ENCODE measurements at regions not wholly inside any gene's neighbourhood (a gene's known extent, or its start where the extent isn't known, plus 50 kb on each side); places are given as distances from the start of the nearest gene placed in this dataset.

DNA sequence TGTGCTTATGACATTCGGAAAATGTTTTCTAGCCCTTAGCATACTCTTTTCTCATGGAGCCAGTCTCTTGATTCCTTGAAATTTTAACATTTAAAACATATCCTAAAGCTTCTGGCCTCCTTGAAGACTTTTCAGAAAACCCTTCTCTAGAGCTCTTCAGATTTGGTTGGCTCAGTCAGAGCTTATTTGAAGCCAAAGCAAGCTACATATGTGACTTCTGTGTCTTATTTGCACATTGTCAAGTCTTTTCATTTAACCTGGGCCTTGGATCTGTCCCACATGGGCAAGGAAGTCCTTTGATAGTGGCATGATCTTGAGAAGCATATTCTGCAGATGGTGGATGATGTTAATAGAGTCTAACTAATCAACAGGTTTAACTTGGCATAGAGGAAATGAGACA lies 116.5 kb downstream of the LACC1 start:
- Histone ChIP-seq H3K27ac (ENCODE audit: low read depth in 1 of 2, low read length in 1 of 2) (no peak overlapping the region), H3K9me3 (ENCODE audit: control insufficient read depth in 4 of 4, insufficient read depth in 3 of 4, low read length in 3 of 4) (peaks cover 0 to 7% (median 2%) of the 10 kb centered on the region in 4 donors), H3K4me1 (ENCODE audit: control insufficient read depth in 5 of 5, insufficient read depth in 5 of 5, low read length in 5 of 5) (no peaks in the 10 kb centered on the region), H3K36me3 (ENCODE audit: control insufficient read depth in 4 of 4, insufficient read depth in 4 of 4, low read length in 4 of 4) (no peaks in the 10 kb centered on the region), H3K4me3 (no peak overlapping the region), H3K27me3 (ENCODE audit: control insufficient read depth in 3 of 3, insufficient read depth in 3 of 3, low read length in 2 of 3) (no peaks in the 10 kb centered on the region), H3K9ac (ENCODE audit: insufficient read depth in 1 of 2, low read length in 2 of 2) (no peak overlapping the region)
- TF ChIP-seq, protein P1, sequence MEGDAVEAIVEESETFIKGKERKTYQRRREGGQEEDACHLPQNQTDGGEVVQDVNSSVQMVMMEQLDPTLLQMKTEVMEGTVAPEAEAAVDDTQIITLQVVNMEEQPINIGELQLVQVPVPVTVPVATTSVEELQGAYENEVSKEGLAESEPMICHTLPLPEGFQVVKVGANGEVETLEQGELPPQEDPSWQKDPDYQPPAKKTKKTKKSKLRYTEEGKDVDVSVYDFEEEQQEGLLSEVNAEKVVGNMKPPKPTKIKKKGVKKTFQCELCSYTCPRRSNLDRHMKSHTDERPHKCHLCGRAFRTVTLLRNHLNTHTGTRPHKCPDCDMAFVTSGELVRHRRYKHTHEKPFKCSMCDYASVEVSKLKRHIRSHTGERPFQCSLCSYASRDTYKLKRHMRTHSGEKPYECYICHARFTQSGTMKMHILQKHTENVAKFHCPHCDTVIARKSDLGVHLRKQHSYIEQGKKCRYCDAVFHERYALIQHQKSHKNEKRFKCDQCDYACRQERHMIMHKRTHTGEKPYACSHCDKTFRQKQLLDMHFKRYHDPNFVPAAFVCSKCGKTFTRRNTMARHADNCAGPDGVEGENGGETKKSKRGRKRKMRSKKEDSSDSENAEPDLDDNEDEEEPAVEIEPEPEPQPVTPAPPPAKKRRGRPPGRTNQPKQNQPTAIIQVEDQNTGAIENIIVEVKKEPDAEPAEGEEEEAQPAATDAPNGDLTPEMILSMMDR (IDR thresholded peaks at IDR 0.05; ENCODE audit: control extremely low read depth, extremely low read depth): no peak
- WGBS, 2 donors: 79 to 83% methylated on average over 1 of the region's 1 CpG
- no peak for ATAC-seq (ENCODE audit: insufficient read depth, low FRiP score)
- DNase-seq: no peak

- TF ChIP-seq, protein P1 (IDR thresholded peaks at IDR 0.05; ENCODE audit: control extremely low read depth, extremely low read depth): no peak
- no peaks in the 10 kb centered on the region for H3K27me3 ChIP-seq (ENCODE audit: control insufficient read depth in 3 of 3, insufficient read depth in 3 of 3, low read length in 2 of 3)
- no peaks in the 10 kb centered on the region for H3K36me3 ChIP-seq (ENCODE audit: control insufficient read depth in 4 of 4, insufficient read depth in 4 of 4, low read length in 4 of 4)
- 74% methylated on average over 2 of the region's 2 CpGs for WGBS, 2 donors
- H3K27ac ChIP-seq (ENCODE audit: low read depth in 1 of 2, low read length in 1 of 2): no peak overlapping the region
- no peaks in the 10 kb centered on the region for H3K4me1 ChIP-seq (ENCODE audit: control insufficient read depth in 5 of 5, insufficient read depth in 5 of 5, low read length in 5 of 5)
- DNase-seq (no peak), ATAC-seq (ENCODE audit: insufficient read depth, low FRiP score) (no peak)
- no peaks in the 10 kb centered on the region for H3K9me3 ChIP-seq (ENCODE audit: control insufficient read depth in 4 of 4, insufficient read depth in 3 of 4, low read length in 3 of 4)
- no peak overlapping the region for H3K4me3 ChIP-seq
- H3K9ac ChIP-seq (ENCODE audit: insufficient read depth in 1 of 2, low read length in 2 of 2): no peak overlapping the region
Observed at GRCh38 chr13:44003481-44003880, 123.8 kb downstream of the LACC1 start.

DNA sequence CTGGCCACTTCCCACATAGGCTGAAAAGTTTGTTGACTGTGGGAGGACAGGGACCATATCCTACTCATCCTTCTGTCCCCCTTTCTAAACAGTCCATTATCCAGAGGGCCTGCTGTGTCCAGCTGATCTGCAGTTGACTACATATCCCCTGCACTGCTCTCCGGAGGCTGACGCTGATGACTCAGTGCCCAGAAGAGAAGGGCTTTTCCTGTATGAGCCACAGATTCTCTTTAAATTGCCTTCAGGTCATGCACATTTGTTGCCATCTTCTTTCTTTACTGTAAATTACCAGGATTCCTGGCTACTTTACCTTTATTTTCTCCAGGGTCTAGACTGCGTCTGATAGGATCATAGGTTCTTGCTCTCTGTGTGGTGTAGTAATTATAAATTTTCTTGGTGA lies 125.2 kb downstream of the LACC1 start:
- ATAC-seq (ENCODE audit: insufficient read depth, low FRiP score): no peak
- H3K36me3 ChIP-seq (ENCODE audit: control insufficient read depth in 4 of 4, insufficient read depth in 4 of 4, low read length in 4 of 4): no peaks in the 10 kb centered on the region
- H3K27ac ChIP-seq (ENCODE audit: low read depth in 1 of 2, low read length in 1 of 2): no peak overlapping the region
- H3K4me3 ChIP-seq: no peak overlapping the region
- 89 to 90% methylated on average over 3 of the region's 3 CpGs for WGBS, 2 donors
- no peaks in the 10 kb centered on the region for H3K9me3 ChIP-seq (ENCODE audit: control insufficient read depth in 4 of 4, insufficient read depth in 3 of 4, low read length in 3 of 4)
- no peaks in the 10 kb centered on the region for H3K27me3 ChIP-seq (ENCODE audit: control insufficient read depth in 3 of 3, insufficient read depth in 3 of 3, low read length in 2 of 3)
- no peak for DNase-seq
- TF ChIP-seq, protein P1 (IDR thresholded peaks at IDR 0.05; ENCODE audit: control extremely low read depth, extremely low read depth): no peak
- no peaks in the 10 kb centered on the region for H3K4me1 ChIP-seq (ENCODE audit: control insufficient read depth in 5 of 5, insufficient read depth in 5 of 5, low read length in 5 of 5)
- H3K9ac ChIP-seq (ENCODE audit: insufficient read depth in 1 of 2, low read length in 2 of 2): no peak overlapping the region

- no peaks in the 10 kb centered on the region for H3K27me3 ChIP-seq (ENCODE audit: control insufficient read depth in 3 of 3, insufficient read depth in 3 of 3, low read length in 2 of 3)
- TF ChIP-seq, protein P1 (IDR thresholded peaks at IDR 0.05; ENCODE audit: control extremely low read depth, extremely low read depth): no peak
- no peak overlapping the region for H3K27ac ChIP-seq (ENCODE audit: low read depth in 1 of 2, low read length in 1 of 2)
- H3K9me3 ChIP-seq (ENCODE audit: control insufficient read depth in 4 of 4, insufficient read depth in 3 of 4, low read length in 3 of 4): no peaks in the 10 kb centered on the region
- H3K4me1 ChIP-seq (ENCODE audit: control insufficient read depth in 5 of 5, insufficient read depth in 5 of 5, low read length in 5 of 5): no peaks in the 10 kb centered on the region
- 94 to 95% methylated on average over 1 of the region's 1 CpG for whole genome bisulfite sequencing, 2 donors
- DNase-seq (no peak), ATAC-seq (ENCODE audit: insufficient read depth, low FRiP score) (no peak)
- H3K4me3 ChIP-seq: no peak overlapping the region
- H3K9ac ChIP-seq (ENCODE audit: insufficient read depth in 1 of 2, low read length in 2 of 2): no peak overlapping the region
- no peaks in the 10 kb centered on the region for H3K36me3 ChIP-seq (ENCODE audit: control insufficient read depth in 4 of 4, insufficient read depth in 4 of 4, low read length in 4 of 4)
Observed at GRCh38 chr13:44007451-44007850, 127.7 kb downstream of the LACC1 start.
